HG03175 (cell line): ENCODE measurements at regions not wholly inside any gene's neighbourhood (a gene's known extent, or its start where the extent isn't known, plus 50 kb on each side); places are given as distances from the start of the nearest gene placed in this dataset.

ENCODE experiments used
- ATAC-seq: cut with Tn5 transposase; IDR thresholded peaks from one replicate; pipeline ENCODE4 v1.9.1; 2021; ENCODE audit warnings: mild to moderate bottlenecking, moderate library complexity; ENCODE audit not compliant: unreplicated experiment

GRCh38 chr5:12313602-12314001 lies 409.4 kb upstream of the CTNND2 start:
- ATAC-seq, result peak; percentile 73

- no peak for ATAC-seq
Measured at GRCh38 chr5:12312343-12312742, 408.1 kb upstream of the CTNND2 start.

- no peak for ATAC-seq
Measured at GRCh38 chr5:12294151-12294550, 389.9 kb upstream of the CTNND2 start.

DNA sequence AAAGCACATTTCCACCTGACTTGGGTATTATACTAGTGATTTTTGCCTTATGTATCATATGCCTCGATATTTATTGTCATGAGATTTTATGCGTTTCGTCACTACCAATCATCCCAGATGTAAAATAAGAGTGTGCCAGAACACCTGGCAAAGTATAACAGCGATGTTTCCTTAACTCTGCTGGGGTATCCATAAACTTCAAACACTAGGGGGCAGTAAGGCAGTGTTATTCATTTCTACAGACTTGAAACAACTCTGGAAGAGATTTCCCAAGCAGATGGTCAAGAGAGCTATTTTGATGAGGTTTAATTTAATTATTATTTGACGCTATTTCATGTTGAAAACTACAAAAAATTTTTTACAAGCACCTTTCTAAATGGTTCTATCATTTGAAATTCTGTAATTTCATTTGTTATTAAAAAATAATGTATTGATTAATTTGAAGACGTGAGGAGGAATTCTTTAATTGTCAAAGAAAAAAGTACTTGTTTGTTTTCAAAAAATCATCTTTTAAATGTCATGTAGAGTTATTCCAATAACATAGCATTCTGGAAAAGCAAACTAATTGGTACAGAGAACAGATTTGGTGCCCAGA lies 388.5 kb upstream of the CTNND2 start:
- no peak for ATAC-seq

- no peak for ATAC-seq
Measured at GRCh38 chr5:12284604-12285003, 380.4 kb upstream of the CTNND2 start.

DNA sequence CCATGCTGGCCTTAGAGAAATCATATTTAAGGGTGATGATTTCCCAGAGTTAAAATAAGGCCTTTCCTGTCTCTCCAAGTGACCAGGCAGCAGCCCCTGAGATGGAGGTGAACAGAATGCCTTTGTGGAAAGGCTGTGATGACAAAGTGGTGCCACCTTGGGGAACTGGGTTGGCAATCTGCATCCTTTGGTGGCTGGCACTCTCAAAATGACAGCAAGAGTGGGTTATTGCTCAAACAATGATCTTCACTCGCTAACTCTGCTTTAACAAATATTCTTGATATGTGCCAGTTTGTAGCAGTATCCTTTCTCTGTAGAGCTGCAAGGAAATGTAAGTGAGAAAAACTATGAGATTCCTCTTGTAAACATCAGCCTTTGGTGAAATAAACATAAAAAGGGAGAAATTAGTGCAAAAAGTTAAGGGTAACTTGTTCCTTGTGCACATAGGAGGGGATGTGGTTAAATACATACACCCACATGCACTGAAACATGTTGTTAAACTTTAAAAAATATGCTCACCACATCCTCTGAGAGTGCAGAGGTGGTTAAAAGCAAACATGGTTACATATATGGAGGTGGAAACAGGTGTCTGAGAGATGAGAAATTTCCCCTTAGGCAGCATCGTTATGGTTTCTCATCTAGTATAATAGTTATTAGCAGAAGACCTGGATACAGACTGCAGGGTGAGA lies 373.4 kb upstream of the CTNND2 start:
- peak; percentile 82 for ATAC-seq

DNA sequence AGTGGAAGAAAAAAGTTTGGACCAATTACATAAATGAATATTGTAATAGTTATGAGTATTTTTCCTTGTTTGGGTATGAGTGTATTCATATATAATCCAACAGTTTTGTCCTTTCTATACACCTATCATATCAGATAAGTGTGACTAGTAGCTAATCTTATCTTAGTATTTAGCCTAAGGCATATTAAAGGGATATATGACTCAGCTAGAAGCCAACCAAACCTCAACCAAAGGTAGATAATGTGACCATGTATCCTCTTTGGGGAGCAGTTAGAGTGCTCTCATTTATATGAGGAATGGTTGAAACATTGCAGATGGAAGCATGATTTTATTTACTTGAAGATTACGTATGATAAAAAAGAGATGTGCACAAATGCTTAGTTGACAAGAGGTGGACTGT lies 370.0 kb upstream of the CTNND2 start:
- ATAC-seq, result no peak

- no peak for ATAC-seq
Measured at GRCh38 chr5:12272389-12272788, 368.1 kb upstream of the CTNND2 start.

GRCh38 chr5:12270914-12271313 lies 366.7 kb upstream of the CTNND2 start:
- ATAC-seq, result no peak

DNA sequence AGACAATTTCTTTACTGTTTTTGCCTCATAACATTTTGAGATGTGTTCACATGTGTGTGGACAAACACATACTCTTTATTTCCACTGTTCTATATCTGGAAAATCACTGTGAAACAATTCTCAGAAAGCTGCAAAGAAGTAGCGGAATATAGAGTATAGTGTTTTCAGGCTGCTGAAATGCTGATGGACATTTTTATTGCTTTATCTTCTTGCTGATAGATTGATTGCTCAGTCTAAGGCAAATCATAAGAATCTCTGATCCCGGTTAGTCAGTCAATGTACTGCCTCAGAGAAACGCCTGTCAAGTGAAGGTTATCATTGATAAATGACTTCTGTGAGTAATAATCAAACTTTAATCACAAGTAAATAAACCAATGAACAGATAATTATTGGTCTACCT lies 364.9 kb upstream of the CTNND2 start:
- no peak for ATAC-seq

DNA sequence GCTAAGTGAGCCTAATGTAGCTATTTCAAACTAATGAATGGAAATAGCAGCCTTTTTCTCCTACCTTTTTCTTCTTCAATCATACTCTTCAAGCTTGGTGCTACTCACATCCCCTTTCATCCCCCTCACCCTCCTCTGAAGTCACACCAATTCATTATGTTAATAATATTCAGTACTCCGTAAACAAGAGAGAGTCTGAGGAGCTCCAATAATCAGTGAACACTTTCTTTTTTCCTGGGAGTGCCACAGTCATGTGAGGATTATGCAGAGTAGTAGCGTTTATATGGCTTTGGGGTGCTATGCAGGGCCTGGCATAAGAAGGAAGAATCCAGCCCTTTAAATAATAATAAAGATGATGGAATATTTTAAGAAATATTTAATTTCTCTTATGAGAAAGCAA lies 354.3 kb upstream of the CTNND2 start:
- ATAC-seq, result no peak

DNA sequence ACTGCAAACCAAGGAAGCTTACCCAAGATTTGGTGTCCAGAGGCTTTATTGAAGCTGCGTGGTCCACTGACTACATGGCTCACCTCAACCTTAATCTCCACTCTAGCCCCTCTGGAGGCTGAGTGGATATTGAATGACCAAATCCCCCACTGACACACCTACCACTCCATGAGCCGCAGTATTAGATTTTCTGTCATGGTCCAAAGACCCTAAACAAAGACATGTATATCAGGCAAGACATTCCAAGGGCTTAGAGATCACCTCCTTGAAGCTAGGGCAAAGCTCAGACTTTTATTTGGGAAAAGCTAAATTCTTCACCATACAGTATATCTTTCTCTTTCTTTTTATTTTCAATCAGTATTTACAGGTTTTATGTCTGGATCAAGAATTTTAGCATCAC lies 346.2 kb upstream of the CTNND2 start:
- no peak for ATAC-seq

DNA sequence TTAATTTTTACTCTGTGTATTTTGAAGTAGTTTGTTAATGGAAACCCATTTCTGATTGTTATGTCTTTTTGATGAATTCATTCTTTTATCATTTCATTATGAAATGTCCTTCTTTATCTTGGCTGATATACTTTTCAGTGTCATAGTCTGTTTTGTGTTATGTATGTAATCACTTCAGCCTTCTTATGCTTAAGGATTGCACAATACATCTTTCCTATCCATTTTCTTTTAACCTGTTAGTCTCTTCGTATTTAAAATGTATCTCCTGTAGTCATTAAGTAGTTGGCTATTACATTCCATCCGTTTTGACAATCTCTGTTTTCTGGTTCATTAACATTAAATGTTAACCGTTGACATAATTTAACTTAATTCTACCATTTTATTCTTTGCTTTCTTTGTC lies 344.6 kb upstream of the CTNND2 start:
- no peak for ATAC-seq

- no peak for ATAC-seq
Measured at GRCh38 chr5:12246036-12246435, 341.8 kb upstream of the CTNND2 start.

- ATAC-seq, result no peak
Measured at GRCh38 chr5:12245429-12245828, 341.2 kb upstream of the CTNND2 start.

DNA sequence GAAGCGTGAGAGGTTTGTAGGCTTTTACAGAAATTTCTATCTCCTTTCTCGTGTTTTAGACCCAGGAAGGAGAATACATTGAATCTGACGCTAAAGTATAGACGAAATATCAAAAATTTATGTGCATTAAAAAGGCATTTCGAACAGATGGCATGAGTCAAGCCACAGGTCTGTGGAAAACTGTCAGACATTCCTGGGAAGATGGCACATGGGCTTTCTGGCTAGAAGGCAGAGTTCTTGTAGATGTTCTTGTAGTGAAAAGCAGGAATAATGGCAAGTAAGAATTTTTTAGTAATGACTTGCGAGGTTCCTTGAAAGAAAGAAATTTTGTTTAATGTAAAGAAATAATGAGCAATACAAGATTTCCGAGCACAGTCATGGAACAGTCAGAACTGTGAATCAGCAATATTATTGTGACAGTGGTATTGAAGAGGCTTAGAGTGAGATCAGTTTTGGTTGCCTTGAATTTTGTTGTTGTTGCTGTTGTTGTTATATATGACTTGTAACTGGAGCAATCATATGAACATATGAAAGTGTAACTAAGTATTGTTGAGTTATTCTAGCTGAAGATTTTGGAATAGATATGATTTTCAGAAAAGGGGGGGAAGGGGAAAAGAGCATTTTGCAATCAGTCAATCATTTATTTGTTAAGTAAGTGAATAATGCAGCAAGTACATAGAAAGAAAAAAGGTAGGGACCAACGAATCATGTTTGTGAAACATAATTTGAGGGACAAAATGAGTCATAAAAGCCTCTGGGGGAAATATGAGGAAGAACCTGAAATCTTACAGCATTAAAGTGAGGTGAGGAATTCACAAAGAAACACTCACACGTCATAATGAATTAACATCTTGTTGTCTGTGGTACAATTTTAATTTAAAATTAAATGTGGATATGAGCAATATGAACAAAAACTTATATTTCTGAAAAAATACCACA lies 339.0 kb upstream of the CTNND2 start:
- ATAC-seq, result no peak

DNA sequence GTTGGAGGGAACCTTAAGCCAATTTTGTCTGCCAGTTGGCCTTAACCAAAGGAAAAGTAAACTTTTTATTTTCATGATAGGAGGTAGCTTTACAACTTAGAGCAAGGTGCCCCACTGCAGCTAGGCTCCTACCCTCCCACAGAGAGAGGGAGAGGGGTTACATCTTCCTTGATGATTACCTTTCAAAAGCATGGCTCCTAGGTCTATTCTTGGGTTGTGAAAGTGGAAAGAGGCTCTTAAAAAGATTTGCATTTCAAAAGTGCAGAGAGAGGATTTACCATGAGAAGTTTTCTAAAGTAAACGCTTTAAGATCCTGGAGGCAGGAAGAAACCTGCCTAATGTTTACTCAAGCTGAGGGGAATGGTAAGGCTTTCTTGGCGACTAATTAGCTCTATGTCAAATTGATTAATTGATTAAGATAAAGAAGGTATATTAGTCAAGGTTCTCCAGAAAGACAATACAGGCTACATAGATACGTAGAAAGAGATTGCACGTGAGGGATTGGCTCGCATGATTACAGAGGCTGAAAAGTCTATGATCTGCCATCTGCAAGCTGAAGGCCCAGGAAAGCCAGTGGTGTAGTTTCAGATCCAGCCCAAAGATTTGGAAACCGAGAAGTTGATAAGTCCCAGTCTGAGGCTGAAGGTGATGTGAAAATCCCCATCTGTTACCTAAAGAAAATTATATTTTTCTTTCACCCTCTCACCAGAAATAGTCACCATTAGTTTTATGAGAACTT lies 333.8 kb upstream of the CTNND2 start:
- no peak for ATAC-seq

DNA sequence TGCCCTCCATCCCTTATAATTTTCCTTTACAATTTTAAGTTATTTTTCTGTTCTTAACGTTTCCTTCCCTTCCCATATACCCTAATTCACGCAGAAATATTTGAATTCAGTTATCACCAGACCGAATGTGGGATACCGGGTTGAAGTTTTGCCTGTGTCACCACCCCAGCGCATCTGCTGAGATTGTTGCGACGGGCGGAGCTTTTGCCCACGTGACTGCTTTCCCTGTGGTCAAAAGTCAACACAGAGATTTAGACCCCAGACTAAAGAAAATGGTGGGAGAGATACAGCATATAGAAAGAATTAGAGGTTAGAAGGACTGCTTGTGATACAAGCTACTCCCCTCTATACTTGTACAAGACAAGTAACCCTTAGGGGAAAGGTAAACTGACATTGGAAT lies 326.4 kb upstream of the CTNND2 start:
- ATAC-seq, result no peak

GRCh38 chr5:12217039-12217438 lies 312.8 kb upstream of the CTNND2 start:
- no peak for ATAC-seq

GRCh38 chr5:12214267-12215015 lies 310.2 kb upstream of the CTNND2 start:
- ATAC-seq, result no peak
